SK-N-DZ (cell line): ENCODE measurements at regions not wholly inside any gene's neighbourhood (a gene's known extent, or its start where the extent isn't known, plus 50 kb on each side); places are given as distances from the start of the nearest gene placed in this dataset.

Experiments used
- DNase-seq: peaks from one replicate; pipeline ENCODE4 v3.0.0-alpha.2; 2015; ENCODE audit warnings: low spot score

GRCh38 chr6:88386167-88386566 lies 220.0 kb upstream of the CNR1 start:
- no peak for DNase-seq

DNA sequence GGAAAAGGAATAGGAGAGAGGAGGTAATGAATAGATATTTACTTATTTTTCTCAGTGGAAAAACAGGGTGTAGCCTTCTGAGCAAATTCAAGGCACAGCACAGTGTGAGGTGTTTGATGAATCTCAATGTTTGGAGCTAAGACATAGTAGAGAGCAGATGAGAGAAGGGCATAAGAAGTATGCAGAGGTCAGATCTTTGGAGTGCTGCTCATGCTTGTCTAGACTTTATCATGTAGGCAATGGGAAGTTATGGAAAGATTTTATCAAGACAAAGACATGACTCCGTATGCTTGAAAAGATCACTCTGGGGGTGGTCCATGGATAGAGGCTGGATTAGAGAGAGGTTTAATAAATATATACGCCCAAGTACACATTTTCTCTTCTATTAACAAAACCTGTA lies 217.0 kb upstream of the CNR1 start:
- DNase-seq = no peak

GRCh38 chr6:88381289-88381642 lies 215.1 kb upstream of the CNR1 start:
- peak; percentile 20 for DNase-seq

- no peak for DNase-seq
Measured at GRCh38 chr6:88380618-88381288, 214.6 kb upstream of the CNR1 start.

- no peak for DNase-seq
Measured at GRCh38 chr6:88380083-88380482, 213.9 kb upstream of the CNR1 start.

DNA sequence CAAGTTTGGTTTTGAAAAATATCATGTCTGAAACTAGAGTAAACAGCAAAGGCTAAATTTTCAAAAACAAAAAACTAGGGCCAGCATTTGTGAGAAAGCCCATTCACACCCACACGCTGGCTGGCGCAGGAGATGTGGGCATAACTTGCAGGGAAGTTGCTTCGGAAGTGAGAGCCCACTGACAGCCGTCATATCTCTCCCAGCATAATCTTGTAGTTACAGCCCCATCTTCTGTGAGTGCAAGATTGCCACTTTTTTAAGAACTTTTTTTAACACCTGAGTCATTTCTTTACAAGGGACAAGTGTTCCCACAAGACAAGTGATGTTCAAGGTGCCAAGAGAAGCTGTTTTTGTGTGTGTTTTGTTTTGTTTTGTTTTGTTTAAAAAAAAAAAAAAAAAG lies 212.5 kb upstream of the CNR1 start:
- no peak for DNase-seq

DNA sequence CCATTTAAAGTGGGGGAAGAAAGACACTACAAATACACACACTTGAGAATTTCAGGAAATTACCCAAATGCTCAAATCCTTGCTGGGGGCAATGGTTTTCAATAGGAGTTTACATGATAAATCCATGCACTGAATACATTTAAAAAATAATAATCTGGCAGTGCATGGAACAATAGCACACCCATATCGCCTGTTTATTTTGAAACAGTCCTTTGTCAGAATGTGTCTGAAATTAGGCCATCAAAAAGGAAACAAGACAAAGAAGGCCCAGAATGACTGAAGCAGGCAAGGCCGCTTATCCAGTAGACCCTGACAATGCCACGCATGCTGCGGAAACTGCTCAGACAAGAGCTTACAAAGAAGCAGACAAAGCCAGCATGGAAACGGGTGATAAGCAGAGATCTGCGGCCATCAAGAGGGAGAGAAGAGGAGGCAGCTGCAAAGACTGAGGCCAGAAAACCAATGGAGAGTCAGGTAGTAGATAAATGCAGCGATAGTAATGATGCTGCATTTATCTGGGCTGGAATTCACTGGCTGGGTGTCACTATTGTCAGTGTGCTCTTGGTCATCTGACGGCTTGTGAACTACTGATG lies 211.9 kb upstream of the CNR1 start:
- no peak for DNase-seq

DNA sequence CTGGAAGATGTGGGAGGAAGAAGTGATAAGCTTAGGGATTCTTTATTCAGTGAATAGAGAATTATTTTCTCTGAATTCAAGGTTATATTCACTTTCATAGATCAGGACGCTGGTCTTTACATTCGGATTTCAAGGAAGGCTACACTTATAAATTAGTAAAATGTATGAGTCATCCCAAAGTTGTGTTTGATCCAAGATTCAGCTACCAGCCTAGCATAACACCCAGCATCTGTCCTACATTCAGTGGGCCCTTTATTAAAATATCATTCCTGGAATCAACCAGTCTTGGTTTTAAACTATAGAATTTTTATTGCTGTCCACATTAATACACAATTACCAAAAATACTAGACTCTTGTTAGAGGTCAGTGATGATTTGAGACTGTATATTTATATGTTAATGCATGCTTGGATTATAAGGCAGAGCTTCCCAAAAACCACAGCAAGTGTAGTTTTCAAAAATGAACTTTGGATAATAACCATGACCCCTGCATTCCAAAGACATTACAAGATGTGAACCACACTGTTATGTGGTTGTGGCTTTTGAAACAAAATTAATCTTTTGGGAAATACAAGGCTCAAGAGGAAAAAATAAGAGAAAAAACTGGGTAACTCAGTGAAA lies 210.7 kb upstream of the CNR1 start:
- DNase-seq = no peak

DNA sequence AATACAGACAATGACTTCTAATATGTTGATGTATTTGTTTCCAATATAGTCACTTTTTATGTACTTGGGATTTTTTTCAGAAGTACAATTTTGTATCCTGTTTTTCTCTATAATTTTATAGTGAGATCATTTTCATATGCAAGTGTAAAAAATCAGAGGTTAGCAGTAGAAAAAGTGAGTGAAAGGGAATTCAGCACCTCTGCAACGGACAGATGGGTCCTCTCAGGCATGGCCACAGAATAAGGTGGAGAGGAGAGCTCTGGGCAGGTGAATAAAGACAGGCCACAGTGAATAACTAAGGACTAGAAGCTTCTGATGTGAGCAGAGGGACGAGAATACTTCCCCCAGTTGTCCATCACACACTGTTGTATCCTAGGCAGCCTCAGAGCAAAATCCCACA lies 210.1 kb upstream of the CNR1 start:
- no peak for DNase-seq

- no peak for DNase-seq
Measured at GRCh38 chr6:88374553-88374952, 208.4 kb upstream of the CNR1 start.

DNA sequence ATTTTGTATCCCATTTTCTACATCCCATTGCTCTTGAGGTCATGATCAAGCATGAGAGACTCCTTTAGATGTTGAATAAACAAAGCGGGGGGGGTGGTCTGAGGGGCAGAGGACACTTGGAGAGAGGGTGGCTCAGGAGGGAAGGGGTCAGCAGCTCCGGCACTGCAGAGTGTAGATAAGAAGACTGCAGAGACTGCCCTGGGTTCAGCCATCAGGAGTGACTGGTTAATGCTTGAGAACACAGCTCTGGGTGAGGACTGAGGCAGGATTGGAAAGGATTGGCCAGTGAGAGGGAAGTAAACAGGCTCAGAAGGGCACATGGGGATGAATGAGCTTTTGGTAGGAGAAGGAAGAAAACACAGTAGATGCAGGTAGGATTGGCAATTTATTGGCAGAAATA lies 205.3 kb upstream of the CNR1 start:
- no peak for DNase-seq

GRCh38 chr6:88370127-88370710 lies 204.1 kb upstream of the CNR1 start:
- DNase-seq = no peak

DNA sequence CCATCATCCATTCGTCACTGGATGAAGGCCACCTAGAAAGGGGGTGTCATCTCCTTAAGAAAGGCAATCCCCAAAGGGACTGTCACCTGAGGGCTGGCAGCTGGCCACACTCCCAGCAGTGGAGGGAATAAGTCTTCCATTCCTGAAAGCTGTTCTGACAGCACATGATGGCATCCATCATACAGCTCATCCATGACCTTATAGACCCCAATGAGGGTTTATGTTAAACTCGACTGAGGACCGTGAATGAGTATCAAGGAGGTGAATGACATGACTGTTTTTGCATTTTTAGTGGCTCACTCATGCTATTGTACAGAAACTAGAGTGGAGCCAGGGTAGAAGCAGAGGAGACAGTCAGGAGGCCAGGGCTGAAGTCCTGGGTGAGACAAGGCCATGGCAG lies 203.1 kb upstream of the CNR1 start:
- no peak for DNase-seq

GRCh38 chr6:88368071-88368787 lies 202.1 kb upstream of the CNR1 start:
- DNase-seq = no peak

DNA sequence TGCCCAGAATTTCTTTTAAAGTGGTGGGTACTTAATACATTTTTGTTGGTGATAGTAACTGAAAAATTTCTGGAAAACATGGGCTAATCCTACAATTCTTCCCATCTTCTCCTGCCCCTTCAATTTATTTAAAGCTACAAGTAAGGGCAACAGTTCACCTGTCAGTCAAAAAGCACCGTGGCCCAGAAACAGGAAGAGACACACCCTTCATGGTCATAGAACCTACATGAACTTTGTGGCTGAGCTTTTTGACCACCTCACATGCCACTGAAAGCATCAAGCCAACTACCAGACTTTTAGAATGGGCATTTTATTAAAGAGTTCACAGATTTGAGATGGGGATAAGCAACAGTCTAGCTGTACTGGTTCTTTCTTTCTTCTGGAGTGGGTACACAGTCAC lies 201.1 kb upstream of the CNR1 start:
- no peak for DNase-seq

GRCh38 chr6:88366672-88367071 lies 200.5 kb upstream of the CNR1 start:
- DNase-seq = no peak

DNA sequence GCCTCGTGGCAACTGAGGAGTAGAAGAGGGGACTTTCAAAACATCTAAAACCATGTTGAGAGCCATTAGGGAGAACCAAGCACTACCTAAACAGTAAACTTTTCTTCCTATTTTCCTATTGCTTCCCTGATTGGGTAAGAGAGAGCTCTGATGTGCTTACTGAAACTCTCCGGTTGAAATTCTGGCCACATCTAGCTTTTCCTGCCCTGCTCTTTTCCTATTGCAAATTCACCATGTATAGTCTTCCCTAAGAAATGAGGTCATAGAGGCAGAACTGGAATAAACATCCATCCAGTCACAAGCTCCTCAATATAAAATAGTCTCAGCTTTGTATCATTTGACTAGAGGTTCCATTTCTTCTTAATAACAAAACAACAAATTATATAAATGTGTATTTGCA lies 199.5 kb upstream of the CNR1 start:
- DNase-seq = no peak

DNA sequence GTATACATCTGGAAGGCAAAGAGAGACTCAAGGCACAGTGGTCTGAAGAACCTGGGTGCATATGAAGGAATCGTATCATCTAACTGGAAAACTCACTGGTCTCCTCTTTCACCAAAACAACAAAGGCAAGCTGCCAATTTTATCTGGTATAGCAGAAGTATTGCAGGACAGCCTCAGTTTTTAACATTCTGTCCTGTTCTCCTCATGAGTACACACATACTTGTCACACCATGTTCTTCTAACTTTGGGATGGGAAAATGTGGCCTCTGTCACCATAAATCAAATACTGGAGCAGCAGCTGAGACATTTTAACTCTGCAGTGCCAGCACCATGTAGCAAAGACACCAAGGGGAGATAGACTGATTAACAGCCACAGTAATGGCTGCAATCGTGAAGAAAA lies 199.1 kb upstream of the CNR1 start:
- no peak for DNase-seq

DNA sequence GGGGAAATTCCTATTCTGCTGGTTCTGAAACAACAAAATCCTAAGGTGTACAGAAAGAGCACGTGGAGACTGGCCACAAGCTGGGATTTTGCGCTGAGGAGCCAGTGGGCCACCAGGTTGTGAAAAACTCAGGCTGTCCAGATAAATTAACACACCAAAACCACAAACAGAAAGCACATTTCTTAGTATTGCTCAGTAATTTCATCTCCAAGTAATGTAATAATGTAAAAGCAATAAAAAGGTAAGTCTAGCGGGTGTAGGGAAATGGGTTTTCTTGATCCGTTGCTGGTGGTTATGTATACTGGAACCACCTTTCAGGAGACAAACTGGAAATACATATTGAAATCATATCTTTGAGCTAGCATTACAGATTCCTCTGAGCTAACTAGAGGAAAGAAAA lies 195.6 kb upstream of the CNR1 start:
- DNase-seq = no peak

- no peak for DNase-seq
Measured at GRCh38 chr6:88361298-88361697, 195.2 kb upstream of the CNR1 start.

GRCh38 chr6:88360203-88360797 lies 194.2 kb upstream of the CNR1 start:
- no peak for DNase-seq
